T1000 (cell line): ENCODE measurements at regions not wholly inside any gene's neighbourhood (a gene's known extent, or its start where the extent isn't known, plus 50 kb on each side); places are given as distances from the start of the nearest gene placed in this dataset.

Source experiments
- DNase-seq: peaks from one replicate; lab custom pipeline; 2025; ENCODE audit warnings: mixed read lengths; lab: John Stamatoyannopoulos, UW

- no peak for DNase-seq
Observed at GRCh38 chr15:35161694-35162093, 76.6 kb upstream of the NANOGP8 start.

GRCh38 chr15:35159170-35159569 is 74.1 kb upstream of the NANOGP8 start:
- DNase-seq: no peak

- DNase-seq: no peak
Observed at GRCh38 chr15:35151782-35152181, 66.7 kb upstream of the NANOGP8 start.

DNA sequence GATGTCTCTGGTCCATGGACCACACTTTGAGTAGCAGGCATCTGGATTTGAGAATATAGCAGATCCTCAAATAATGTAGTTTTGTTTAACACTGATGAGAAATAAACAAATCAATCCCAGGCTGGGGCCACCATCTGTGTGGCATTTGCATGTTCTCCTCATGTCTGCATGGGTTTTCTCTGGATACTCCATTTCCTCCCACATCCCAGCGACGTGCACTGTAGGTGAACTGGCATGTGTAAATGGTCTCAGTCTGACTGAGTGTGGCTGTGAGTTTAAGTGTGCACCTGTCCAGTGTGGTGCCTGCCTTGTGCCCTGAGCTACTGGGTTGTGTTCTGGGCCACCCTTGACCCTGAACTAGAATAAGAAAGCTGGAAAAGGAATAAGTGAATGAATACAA is 66.3 kb upstream of the NANOGP8 start:
- no peak for DNase-seq

DNA sequence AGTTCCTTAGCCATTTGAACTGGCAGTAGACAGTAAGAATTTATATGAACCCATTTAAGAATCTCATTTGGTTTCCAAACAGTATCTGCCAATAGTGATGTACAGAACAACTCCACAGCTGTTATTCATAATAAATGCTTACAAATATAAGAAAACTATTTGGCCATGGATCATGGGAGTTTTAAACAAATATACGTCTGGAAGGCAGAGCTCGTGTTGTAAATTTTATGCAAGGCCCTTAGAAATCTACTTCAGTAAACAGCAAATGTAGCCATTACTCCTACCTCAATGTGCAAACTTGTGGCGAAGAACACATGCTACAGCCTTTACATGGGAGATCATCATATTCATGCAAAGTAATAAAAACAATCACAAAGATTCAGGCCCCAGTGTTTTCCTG is 65.3 kb upstream of the NANOGP8 start:
- no peak for DNase-seq

GRCh38 chr15:35145336-35145735 is 60.2 kb upstream of the NANOGP8 start:
- no peak for DNase-seq

DNA sequence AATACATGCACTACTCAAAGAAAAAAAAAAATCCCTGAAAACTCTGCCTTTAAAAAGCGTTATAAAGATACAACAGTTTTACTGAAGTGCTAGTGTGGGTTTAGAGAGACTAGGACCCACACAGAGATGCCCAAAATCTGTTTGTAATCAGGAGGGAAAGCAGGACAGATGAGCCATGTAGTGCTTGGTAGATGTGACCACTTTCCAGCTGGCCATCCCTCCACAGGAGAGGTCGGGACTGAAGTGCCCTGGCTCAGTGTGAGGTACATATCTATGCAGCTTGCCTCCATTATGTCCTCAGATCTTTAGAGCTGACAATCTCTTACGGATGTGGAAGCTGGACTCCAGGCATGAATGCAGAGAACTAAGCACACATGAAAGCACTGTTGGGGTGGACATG is 57.5 kb upstream of the NANOGP8 start:
- no peak for DNase-seq

GRCh38 chr15:35141743-35142471 is 56.8 kb upstream of the NANOGP8 start:
- no peak for DNase-seq

GRCh38 chr15:35139822-35140221 is 54.7 kb upstream of the NANOGP8 start:
- DNase-seq: no peak

DNA sequence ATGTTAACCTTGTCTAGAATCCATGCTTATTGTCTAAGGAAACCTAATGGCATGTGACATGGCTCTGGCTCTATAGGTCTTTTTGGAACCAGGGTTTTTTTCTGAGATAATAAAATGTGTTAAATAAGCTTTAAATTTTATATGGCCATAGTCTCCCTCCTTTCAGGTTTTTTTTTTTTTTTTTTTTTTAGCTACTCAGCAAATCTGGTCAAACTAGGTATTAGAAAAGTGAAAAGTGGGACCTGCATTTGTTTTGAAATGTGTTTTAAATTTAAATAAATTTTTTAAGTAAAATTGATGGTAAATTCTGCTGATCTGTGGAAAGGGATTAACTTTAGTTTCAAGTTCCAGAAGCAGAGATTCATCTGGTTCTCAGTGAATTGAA is 52.1 kb upstream of the NANOGP8 start:
- DNase-seq: no peak

DNA sequence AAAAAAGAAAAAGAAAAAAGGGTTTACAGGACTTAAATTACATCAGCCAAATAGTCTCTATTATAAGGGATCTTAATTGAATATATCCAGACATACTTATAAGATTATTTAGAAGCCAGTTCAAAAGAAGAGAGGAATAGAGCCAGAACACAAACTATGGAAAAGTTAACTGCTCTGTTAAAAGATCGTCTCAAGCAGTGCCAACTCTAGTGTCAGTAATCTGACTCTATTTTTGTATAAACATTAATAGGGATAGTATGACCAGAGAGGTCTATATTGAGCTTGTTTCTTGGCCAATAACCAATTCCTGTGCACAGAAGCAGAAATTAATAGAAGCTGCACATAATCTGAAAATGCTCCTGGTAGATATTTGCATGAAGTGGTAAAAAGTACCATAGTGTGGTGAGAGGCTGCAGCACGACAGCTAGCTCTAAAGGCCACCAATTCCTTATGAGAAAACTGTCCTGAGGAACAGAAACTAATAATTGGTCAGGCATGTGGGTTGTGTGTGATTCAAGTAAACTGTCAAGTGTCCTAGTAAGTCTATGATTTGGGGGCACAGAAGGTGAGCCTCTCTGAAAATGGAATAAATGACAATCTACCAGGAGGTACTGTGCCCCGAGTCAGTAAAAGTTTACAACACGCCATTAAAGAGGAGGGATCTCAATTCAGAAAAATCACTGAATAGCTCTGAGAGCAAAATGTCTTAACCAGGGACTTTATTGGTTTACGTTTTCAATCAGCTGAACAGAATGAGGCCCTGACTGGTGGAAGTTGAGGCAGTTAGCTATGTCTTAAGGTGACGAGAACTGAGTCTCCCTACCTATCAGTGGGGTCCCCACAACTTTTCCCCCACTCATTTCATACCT is 51.5 kb upstream of the NANOGP8 start:
- no peak for DNase-seq
